A549 (cell line): ENCODE measurements at regions not wholly inside any gene's neighbourhood (a gene's known extent, or its start where the extent isn't known, plus 50 kb on each side); places are given as distances from the start of the nearest gene placed in this dataset.

Experiments
- ATAC-seq, 2 experiments: fragments of 200-7000 bp in 1 of 2; fragments of >200 bp in 1 of 2; cut with Nextera tagmentation in 1 of 2; cut with Tn5 transposase in 1 of 2; 3 replicates each; pipeline versions ENCODE4 v1.8.0 to v1.9.1; 2018 to 2020; ENCODE audit warnings: mild to moderate bottlenecking in 1 of 2, moderate library complexity in 1 of 2
- CTCF ChIA-PET: fragments of 300-600 bp; sonication (Branson Sonifier 250); formaldehyde crosslinking; extraction: SDS; loops from one replicate; lab custom pipeline; 2021; ENCODE audit warnings: antibody characterized with exemption, inconsistent platforms; lab: Yijun Ruan, JAX
- POLR2A ChIA-PET: fragments of 350-600 bp; formaldehyde crosslinking; extraction: SDS; loops from one replicate; lab custom pipeline; 2021; ENCODE audit warnings: antibody characterized with exemption, inconsistent platforms; lab: Yijun Ruan, JAX
- DNase-seq, 2 experiments: peaks; one replicate each; pipeline versions ENCODE4 v3.0.0 to v3.0.0-alpha.2; 2011 to 2016; ENCODE audit warnings: low read depth in 1 of 2, low spot score in 1 of 2
- FAIRE-seq: peaks from 2 replicates; lab custom pipeline; 2011; peaks lifted over from hg19 to GRCh38; lab: Jason Lieb, UNC
- H3K27ac ChIP-seq, 2 experiments: fragments of >200 bp; sonication (Bioruptor Twin); formaldehyde crosslinking; 3 replicates each; pipeline ENCODE4 v1.5.1; 2016 to 2017
- H3K4me1 ChIP-seq: fragments of >200 bp; sonication (Bioruptor Twin); formaldehyde crosslinking; 3 replicates; pipeline ENCODE4 v1.6.1; 2016
- H3K4me2 ChIP-seq: fragments of >200 bp; sonication (Bioruptor Twin); formaldehyde crosslinking; 3 replicates; pipeline ENCODE4 v1.6.1; 2016
- H3K4me3 ChIP-seq: fragments of >200 bp; sonication (Bioruptor Twin); formaldehyde crosslinking; 3 replicates; pipeline ENCODE4 v1.5.1; 2016
- H3K9me3 ChIP-seq: fragments of >200 bp; sonication (Bioruptor Twin); formaldehyde crosslinking; 3 replicates; pipeline ENCODE4 v1.6.1; 2016
- BHLHE40 ChIP-seq: IDR thresholded peaks from 2 replicates; pipeline ENCODE4 v1.6.1; 2012; ENCODE audit warnings: low read depth, low read length, inconsistent platforms
- CHD2 ChIP-seq: fragments of 150-350 bp; IDR thresholded peaks from 2 replicates; pipeline ENCODE4 v1.6.1; 2014; ENCODE audit warnings: low read length; ENCODE audit not compliant: partially characterized antibody
- E2F6 ChIP-seq: IDR thresholded peaks from 2 replicates; pipeline ENCODE4 v1.6.1; 2012; ENCODE audit warnings: low read depth, borderline replicate concordance
- EHMT2 ChIP-seq: fragments of 200-600 bp; sonication (generic); IDR thresholded peaks from 2 replicates; pipeline ENCODE4 v1.6.1; 2016; ENCODE audit warnings: antibody characterized with exemption, low read depth, mild to moderate bottlenecking, moderate library complexity
- FOXS1 ChIP-seq: fragments of 250-450 bp; sonication (Bioruptor Pico); IDR thresholded peaks from 2 replicates; pipeline ENCODE4 v1.5.0; 2020; ENCODE audit warnings: mild to moderate bottlenecking, moderate library complexity
- HDAC2 ChIP-seq: fragments of 200-600 bp; sonication (generic); IDR thresholded peaks from 2 replicates; pipeline ENCODE4 v1.6.1; 2016
- HEYL ChIP-seq: fragments of 250-450 bp; sonication (Bioruptor Pico); IDR thresholded peaks from 2 replicates; pipeline ENCODE4 v1.8.0; 2021; ENCODE audit warnings: mild to moderate bottlenecking, moderate library complexity
- HOXA7 ChIP-seq: fragments of 250-450 bp; sonication (Bioruptor Pico); IDR thresholded peaks from 2 replicates; pipeline ENCODE4 v1.5.0; 2020; ENCODE audit warnings: mild to moderate bottlenecking, moderate library complexity
- KDM1A ChIP-seq: fragments of 200-600 bp; sonication (generic); IDR thresholded peaks from 2 replicates; pipeline ENCODE4 v1.6.1; 2016; ENCODE audit warnings: low read depth, mild to moderate bottlenecking
- POLR2A ChIP-seq: IDR thresholded peaks from 2 replicates; pipeline ENCODE4 v1.6.1; 2012; ENCODE audit warnings: mild to moderate bottlenecking, low read length
- RARB ChIP-seq: fragments of 250-450 bp; sonication (Bioruptor Pico); IDR thresholded peaks from 2 replicates; pipeline ENCODE4 v1.8.0; 2021; ENCODE audit warnings: mild to moderate bottlenecking, moderate library complexity
- RNF2 ChIP-seq: fragments of 200-600 bp; sonication (generic); IDR thresholded peaks from 2 replicates; pipeline ENCODE4 v1.6.1; 2016; ENCODE audit warnings: low read depth, mild to moderate bottlenecking, antibody characterized with exemption, moderate library complexity, borderline replicate concordance
- ZNF302 ChIP-seq: fragments of 250-450 bp; sonication (Bioruptor Pico); IDR thresholded peaks from 2 replicates; pipeline ENCODE4 v1.9.0; 2021; ENCODE audit warnings: inconsistent platforms, mild to moderate bottlenecking, moderate library complexity
- ZSCAN20 ChIP-seq: fragments of 250-450 bp; sonication (Bioruptor Pico); IDR thresholded peaks from 2 replicates; pipeline ENCODE4 v1.8.0; 2022; ENCODE audit warnings: mild to moderate bottlenecking, moderate library complexity
- WGBS: methylation state at CpG from one replicate; pipeline ENCODE4 v1.1.6; 2017; ENCODE audit errors: missing lambda C conversion rate; 5-methylcytosine and 5-hydroxymethylcytosine counted together
- TF ChIP-seq, protein P1 (sequence below): fragments of >200 bp; sonication (Bioruptor Twin); formaldehyde crosslinking; IDR thresholded peaks from 3 replicates; pipeline ENCODE4 v1.5.1; 2016
- TF ChIP-seq, protein P2 (sequence below): fragments of 200-600 bp; sonication (generic); IDR thresholded peaks from 2 replicates; pipeline ENCODE4 v1.6.1; 2016; ENCODE audit warnings: antibody characterized with exemption, mild to moderate bottlenecking, moderate library complexity

DNA sequence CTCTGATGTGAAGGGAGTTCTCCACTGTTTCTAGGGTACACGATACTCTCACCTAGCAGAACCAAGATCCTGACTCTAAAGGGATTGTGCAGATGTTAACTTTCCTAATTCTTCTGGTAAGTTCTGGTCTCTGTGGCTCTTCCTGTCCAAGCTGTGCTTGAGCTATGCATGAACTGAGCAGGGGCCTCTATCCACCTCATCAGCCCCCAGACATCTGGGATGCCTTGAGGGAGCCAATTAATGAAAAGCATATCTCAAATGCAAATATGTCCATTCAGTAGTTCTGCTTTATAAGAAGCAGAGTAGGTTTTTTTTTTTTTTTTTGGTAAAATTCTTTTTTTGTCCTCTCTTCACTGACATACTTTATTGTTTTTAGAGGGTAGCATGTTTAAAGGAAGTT is 89.6 kb downstream of the POLR2M start (continued):
- TF ChIP-seq HOXA7 (CRISPR knock-in tag) (no peak), EHMT2 (no peak), POLR2A (no peak), ZSCAN20 (CRISPR knock-in tag) (no peak), RNF2 (no peak)

DNA sequence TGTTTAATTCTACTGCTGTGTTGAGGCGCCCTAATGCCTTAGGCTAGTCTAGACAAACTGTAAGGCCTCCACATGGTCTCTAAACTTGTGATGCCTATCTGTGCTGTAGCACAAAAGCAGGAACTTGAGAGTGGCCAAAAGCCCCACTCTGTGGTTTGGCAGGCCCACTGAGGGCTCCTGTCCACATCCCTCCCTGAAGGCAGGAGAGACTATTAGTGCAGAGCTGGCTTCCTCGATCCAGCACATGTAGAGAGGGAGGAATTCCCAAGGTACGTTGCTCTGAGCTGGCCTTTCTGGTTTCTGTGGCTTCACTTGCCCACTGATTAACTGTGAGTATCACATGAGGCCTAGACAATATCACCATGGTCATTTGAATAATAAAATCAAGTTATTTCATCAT is 90.6 kb downstream of the POLR2M start:
- ChIA-PET POLR2A (no interaction called here), CTCF (no interaction called here)
- 37% methylated on average over 3 of the region's 3 CpGs for WGBS
- Histone ChIP-seq H3K4me1 (no peaks in the 10 kb centered on the region), H3K27ac (no peak overlapping the region), H3K4me2 (no peak overlapping the region), H3K9me3 (no peaks in the 10 kb centered on the region), H3K4me3 (no peak overlapping the region)
- DNase-seq (no peak), FAIRE-seq (no peak), ATAC-seq (no peak)
- TF ChIP-seq FOXS1 (CRISPR knock-in tag): no peak
- no peak for TF ChIP-seq ZNF302 (CRISPR knock-in tag)
- TF ChIP-seq CHD2: no peak
- no peak for TF ChIP-seq E2F6
- TF ChIP-seq, all 56 proteins: peak for 0

- Histone ChIP-seq H3K27ac (no peak overlapping the region), H3K4me3 (no peak overlapping the region), H3K9me3 (no peaks in the 10 kb centered on the region), H3K4me2 (no peak overlapping the region), H3K4me1 (no peaks in the 10 kb centered on the region)
- DNase-seq (no peak), FAIRE-seq (no peak), ATAC-seq (no peak)
- 43% methylated on average over 7 of the region's 7 CpGs for WGBS
- ChIA-PET CTCF (interaction anchor here (0.8 to 1.4 kb wide), 3 partner anchors 27 to 64 kb away, joined by 3 to 6 read pairs (median 3); no protein-coding TSS in a partner anchor), POLR2A (no interaction called here)
- TF ChIP-seq RARB: no peak
- no peak for TF ChIP-seq ZSCAN20 (CRISPR knock-in tag)
- no peak for TF ChIP-seq KDM1A
- no peak for TF ChIP-seq FOXS1 (CRISPR knock-in tag)
- TF ChIP-seq, protein P1, sequence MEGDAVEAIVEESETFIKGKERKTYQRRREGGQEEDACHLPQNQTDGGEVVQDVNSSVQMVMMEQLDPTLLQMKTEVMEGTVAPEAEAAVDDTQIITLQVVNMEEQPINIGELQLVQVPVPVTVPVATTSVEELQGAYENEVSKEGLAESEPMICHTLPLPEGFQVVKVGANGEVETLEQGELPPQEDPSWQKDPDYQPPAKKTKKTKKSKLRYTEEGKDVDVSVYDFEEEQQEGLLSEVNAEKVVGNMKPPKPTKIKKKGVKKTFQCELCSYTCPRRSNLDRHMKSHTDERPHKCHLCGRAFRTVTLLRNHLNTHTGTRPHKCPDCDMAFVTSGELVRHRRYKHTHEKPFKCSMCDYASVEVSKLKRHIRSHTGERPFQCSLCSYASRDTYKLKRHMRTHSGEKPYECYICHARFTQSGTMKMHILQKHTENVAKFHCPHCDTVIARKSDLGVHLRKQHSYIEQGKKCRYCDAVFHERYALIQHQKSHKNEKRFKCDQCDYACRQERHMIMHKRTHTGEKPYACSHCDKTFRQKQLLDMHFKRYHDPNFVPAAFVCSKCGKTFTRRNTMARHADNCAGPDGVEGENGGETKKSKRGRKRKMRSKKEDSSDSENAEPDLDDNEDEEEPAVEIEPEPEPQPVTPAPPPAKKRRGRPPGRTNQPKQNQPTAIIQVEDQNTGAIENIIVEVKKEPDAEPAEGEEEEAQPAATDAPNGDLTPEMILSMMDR: no peak
- no peak for TF ChIP-seq HEYL (CRISPR knock-in tag)
- no peak for TF ChIP-seq HDAC2
- TF ChIP-seq, protein P2, sequence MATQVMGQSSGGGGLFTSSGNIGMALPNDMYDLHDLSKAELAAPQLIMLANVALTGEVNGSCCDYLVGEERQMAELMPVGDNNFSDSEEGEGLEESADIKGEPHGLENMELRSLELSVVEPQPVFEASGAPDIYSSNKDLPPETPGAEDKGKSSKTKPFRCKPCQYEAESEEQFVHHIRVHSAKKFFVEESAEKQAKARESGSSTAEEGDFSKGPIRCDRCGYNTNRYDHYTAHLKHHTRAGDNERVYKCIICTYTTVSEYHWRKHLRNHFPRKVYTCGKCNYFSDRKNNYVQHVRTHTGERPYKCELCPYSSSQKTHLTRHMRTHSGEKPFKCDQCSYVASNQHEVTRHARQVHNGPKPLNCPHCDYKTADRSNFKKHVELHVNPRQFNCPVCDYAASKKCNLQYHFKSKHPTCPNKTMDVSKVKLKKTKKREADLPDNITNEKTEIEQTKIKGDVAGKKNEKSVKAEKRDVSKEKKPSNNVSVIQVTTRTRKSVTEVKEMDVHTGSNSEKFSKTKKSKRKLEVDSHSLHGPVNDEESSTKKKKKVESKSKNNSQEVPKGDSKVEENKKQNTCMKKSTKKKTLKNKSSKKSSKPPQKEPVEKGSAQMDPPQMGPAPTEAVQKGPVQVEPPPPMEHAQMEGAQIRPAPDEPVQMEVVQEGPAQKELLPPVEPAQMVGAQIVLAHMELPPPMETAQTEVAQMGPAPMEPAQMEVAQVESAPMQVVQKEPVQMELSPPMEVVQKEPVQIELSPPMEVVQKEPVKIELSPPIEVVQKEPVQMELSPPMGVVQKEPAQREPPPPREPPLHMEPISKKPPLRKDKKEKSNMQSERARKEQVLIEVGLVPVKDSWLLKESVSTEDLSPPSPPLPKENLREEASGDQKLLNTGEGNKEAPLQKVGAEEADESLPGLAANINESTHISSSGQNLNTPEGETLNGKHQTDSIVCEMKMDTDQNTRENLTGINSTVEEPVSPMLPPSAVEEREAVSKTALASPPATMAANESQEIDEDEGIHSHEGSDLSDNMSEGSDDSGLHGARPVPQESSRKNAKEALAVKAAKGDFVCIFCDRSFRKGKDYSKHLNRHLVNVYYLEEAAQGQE: no peak
- no peak for TF ChIP-seq BHLHE40
Measured at GRCh38 chr15:57797568-57798267, 91.2 kb downstream of the POLR2M start.
